Mucosa of descending colon (tissue), 3 donors: ENCODE measurements at regions not wholly inside any gene's neighbourhood (a gene's known extent, or its start where the extent isn't known, plus 50 kb on each side); places are given as distances from the start of the nearest gene placed in this dataset.

Source experiments
- ATAC-seq: fragments of 200-7000 bp; cut with Tn5 transposase; one replicate; pipeline ENCODE4 v1.9.1; 2020; ENCODE audit warnings: mild to moderate bottlenecking, moderate library complexity
- DNase-seq, 3 donors: peaks; one replicate each; pipeline ENCODE4 v3.0.0-alpha.2; 2020
- H3K36me3 ChIP-seq: fragments of 200-600 bp; one replicate; pipeline ENCODE4 v1.8.0; 2021; ENCODE audit warnings: low read depth, mild to moderate bottlenecking
- H3K4me1 ChIP-seq: fragments of 200-600 bp; one replicate; pipeline ENCODE4 v1.8.0; 2021; ENCODE audit warnings: low read depth, mild to moderate bottlenecking
- H3K4me3 ChIP-seq: fragments of 200-600 bp; one replicate; pipeline ENCODE4 v1.8.0; 2021; ENCODE audit warnings: mild to moderate bottlenecking
- H3K9me3 ChIP-seq: fragments of 200-600 bp; one replicate; pipeline ENCODE4 v1.8.0; 2021; ENCODE audit warnings: mild to moderate bottlenecking
- intact Hi-C, 2 donors: fragments of 100-400 bp; cut with DNase I in 1 of 2; cut with micrococcal nuclease in 1 of 2; formaldehyde crosslinking; loops; one replicate each; pipeline versions ENCODE4 v1.11.0 to v1.11.1; 2022; cut with DNase I, micrococcal nuclease
- TF ChIP-seq, protein P1 (sequence below): fragments of 200-600 bp; IDR thresholded peaks from one replicate; pipeline ENCODE4 v1.8.0; 2022; ENCODE audit warnings: antibody characterized with exemption, mild to moderate bottlenecking
- donor health status: DM: no; HTN: no; CAD: no; lungs with moderate emphysema.
- donor health status: DM: no; HTN: no; CAD: no.
- donor health status: DM: no; HTN: yes; CAD: no.

DNA sequence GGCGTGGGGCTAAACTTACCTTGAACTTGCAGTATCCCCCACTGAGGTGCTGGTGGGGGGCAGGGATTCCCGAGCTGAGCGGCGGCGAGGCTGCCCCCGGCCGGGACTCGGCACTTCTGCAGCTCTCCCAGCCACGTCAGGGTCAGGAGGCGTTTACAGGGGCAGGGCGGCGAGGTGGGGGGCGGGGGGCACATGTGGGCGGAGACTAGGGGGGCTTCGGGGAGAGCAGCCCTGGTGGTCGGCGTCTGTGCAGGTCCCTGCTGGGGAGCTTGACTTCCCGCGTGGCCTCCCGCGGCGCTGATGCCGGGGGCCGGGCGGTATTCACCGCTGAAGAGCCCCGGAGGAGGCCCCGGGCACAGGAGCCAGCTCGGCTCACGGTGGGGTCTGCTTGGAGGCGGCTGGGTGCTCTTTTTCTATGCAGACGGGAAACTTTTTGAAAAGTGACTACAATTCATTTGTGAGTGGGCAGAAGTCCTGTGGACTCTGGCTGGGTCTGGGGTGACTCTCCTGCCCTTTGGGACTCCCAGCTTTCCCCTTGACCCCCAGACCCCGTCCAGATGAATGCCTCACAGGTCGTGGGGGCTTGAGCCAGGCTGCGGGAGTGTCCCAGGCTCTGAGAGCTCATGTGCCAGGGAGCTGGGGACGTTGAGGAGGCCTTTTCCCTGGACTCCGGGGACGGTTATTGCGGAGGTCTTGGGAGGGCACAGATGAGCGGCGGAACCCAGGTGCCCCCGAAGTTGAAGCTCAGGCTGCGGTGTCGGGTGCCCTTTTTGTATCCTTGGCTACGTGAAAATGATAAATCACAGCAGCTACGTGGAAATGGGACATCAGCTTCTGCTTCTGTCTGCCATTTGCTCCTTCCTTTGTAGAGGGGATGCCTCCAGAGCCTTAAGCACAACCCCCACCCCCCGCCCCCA is 75.9 kb upstream of the GATA5 start:
- TF ChIP-seq, protein P1, sequence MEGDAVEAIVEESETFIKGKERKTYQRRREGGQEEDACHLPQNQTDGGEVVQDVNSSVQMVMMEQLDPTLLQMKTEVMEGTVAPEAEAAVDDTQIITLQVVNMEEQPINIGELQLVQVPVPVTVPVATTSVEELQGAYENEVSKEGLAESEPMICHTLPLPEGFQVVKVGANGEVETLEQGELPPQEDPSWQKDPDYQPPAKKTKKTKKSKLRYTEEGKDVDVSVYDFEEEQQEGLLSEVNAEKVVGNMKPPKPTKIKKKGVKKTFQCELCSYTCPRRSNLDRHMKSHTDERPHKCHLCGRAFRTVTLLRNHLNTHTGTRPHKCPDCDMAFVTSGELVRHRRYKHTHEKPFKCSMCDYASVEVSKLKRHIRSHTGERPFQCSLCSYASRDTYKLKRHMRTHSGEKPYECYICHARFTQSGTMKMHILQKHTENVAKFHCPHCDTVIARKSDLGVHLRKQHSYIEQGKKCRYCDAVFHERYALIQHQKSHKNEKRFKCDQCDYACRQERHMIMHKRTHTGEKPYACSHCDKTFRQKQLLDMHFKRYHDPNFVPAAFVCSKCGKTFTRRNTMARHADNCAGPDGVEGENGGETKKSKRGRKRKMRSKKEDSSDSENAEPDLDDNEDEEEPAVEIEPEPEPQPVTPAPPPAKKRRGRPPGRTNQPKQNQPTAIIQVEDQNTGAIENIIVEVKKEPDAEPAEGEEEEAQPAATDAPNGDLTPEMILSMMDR: no peak
- ATAC-seq: no peak
- Histone ChIP-seq H3K36me3 (no peaks in the 10 kb centered on the region), H3K4me1 (no peaks in the 10 kb centered on the region), H3K9me3 (no peaks in the 10 kb centered on the region), H3K4me3 (no peak overlapping the region)
- no peak for DNase-seq
- intact Hi-C loops: no loop called here

DNA sequence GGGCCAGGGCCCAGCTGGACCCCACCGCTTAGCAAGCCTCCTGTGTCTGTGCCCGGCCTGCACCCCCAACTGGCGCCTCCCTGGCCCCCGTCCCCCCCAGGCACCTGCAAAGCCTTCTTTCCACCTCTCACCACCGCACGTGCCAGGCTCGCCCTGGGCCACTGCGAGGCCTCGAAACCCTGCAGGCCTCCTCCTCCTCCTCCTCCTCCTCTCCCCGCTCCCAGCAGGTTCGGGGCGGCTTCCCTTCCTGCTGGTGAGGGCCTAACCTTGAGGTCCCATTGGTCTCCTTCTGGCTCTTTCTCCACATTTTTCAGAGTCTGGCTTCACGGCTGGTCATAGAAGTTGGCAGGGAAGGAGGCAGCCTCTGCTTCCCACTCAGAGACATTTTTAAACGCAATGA is 76.8 kb upstream of the GATA5 start:
- intact Hi-C loops: no loop called here

DNA sequence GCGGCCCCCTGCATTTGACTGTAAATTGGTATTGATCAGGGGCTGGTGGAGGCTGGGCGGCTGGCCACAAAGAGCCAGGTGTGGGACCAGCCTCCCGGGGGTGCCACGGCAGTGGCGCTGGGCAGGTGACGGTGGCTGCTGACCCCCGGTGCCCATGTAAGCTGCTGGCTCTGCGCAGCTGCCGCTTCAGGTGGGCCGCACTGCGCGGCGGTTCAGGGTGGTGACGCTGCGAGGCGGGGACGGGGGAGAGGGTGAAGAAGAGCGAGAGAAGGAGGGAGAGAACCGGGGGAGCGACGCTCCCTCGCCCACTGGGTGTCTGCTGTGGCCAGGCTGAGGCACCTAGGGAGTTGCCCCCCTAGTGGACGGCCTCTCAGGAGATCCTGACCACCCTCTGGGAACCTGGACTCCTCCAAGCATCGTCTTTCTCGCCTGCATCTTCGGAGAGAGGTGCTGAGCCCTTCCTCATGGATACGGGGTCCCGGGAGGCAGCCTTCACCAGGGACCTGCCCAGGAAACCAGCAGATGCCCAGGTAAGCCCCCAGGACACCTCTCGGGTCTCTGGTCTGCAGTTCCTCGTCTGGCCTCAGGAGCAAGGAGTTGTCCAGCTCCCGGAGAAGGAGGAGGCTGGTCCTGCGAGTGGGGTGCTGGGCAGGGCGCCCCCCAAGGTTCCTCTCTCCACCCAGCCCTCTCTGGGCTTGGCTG is 77.5 kb upstream of the GATA5 start:
- Histone ChIP-seq H3K36me3 (no peaks in the 10 kb centered on the region), H3K9me3 (no peaks in the 10 kb centered on the region), H3K4me3 (no peak overlapping the region), H3K4me1 (no peaks in the 10 kb centered on the region)
- TF ChIP-seq, protein P1: no peak
- ATAC-seq (no peak), DNase-seq (no peak)
- intact Hi-C loops: no loop called here

More for the DNA sequence above, 76.8 kb upstream of the GATA5 start:
- no peaks in the 10 kb centered on the region for H3K4me1 ChIP-seq
- TF ChIP-seq, protein P1: no peak
- H3K36me3 ChIP-seq: no peaks in the 10 kb centered on the region
- no peak overlapping the region for H3K4me3 ChIP-seq
- no peak for DNase-seq
- ATAC-seq: no peak
- no peaks in the 10 kb centered on the region for H3K9me3 ChIP-seq

DNA sequence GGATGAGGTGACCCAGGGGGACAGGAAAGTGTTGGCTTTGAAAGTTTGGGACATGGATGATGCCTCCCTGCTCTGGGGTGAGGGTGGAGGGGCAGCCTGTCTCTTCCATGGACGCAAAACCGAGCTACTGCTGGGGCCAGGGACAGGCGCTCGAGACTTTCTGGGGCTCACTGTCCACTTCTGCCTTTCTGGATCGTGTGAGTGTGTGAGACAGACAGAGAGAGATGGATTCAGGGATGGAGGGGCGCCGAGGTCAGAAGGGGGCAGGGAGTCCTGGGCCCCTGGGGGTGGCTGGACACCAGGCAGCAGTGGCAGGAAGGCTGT is 78.0 kb upstream of the GATA5 start:
- Histone ChIP-seq H3K36me3 (no peaks in the 10 kb centered on the region), H3K4me3 (no peak overlapping the region), H3K9me3 (no peaks in the 10 kb centered on the region), H3K4me1 (no peaks in the 10 kb centered on the region)
- no peak for ATAC-seq
- no peak for DNase-seq
- intact Hi-C loops: no loop called here
- TF ChIP-seq, protein P1: no peak

DNA sequence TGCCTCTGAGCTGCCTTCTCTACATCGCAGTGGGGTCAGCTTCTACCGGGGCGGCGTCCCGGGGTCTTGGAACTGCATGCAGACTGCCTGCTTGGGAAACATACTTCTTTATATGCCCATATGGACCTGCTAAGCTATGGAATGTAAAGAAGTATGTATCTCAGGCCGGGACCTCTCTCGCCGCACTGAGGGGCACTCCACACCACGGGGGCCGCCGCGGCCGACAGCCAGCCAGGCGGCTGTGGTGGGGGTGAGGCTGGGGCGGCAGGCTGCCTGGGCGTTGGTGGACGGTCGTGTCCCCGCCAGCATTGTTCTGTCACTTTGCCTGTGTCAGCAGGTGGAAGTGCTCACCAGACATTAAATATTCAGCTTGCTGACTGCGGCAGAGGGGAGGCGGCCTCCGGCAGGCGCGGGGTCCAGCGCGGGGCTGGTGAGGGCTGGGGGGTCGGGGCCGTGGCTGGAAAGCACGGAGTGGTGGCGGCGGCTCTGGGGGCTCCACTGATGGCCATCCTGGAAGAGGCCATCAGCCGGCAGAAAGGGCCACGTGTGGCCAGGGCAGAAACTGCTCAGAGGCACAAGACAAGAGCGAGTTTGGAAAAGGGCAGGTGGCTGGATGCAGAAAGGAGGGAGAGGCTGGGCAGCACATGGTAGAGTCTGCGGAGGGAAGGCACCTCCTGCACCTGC is 78.6 kb upstream of the GATA5 start:
- intact Hi-C loops: no loop called here
- Histone ChIP-seq H3K9me3 (no peaks in the 10 kb centered on the region), H3K4me3 (no peak overlapping the region), H3K36me3 (no peaks in the 10 kb centered on the region), H3K4me1 (no peaks in the 10 kb centered on the region)
- TF ChIP-seq, protein P1: no peak
- DNase-seq (no peak), ATAC-seq (no peak)
